ENCODE measurements at regions not wholly inside any gene's neighbourhood (a gene's known extent, or its start where the extent isn't known, plus 50 kb on each side); places are given as distances from the start of the nearest gene placed in this dataset.

GRCh38 chr6:120468486-120468885, 865.8 kb downstream of the TBC1D32 start:
- Histone ChIP-seq H3K4me2 (ENCODE audit: control insufficient read depth, extremely low read depth, insufficient read depth, low read depth, low read length) (no peak overlapping the region), H3K4me3 (ENCODE audit: control insufficient read depth in 2 of 3, extremely low read depth in 1 of 3, insufficient read depth in 2 of 3, low read depth in 1 of 3, low read length in 3 of 3) (no peak overlapping the region), H3K27me3 (ENCODE audit: control insufficient read depth, extremely low read depth, insufficient read depth, low read length) (no peaks in the 10 kb centered on the region), H3K79me2 (ENCODE audit: control insufficient read depth, insufficient read depth, low read length) (no peaks in the 10 kb centered on the region), H4K20me1 (ENCODE audit: control insufficient read depth, extremely low read depth, insufficient read depth, low read length) (no peaks in the 10 kb centered on the region), H3K4me1 (ENCODE audit: control insufficient read depth, extremely low read depth, insufficient read depth, low read length) (no peaks in the 10 kb centered on the region), H3K27ac (ENCODE audit: control insufficient read depth, insufficient read depth, low read length) (no peak overlapping the region), H3K9me3 (ENCODE audit: control insufficient read depth, low read depth, low read length) (no peaks in the 10 kb centered on the region), H3K36me3 (ENCODE audit: control insufficient read depth in 2 of 2, extremely low read depth in 1 of 2, insufficient read depth in 2 of 2, low read length in 2 of 2) (no peaks in the 10 kb centered on the region), H3K9me1 (ENCODE audit: control insufficient read depth, extremely low read depth, insufficient read depth, low read length) (no peaks in the 10 kb centered on the region), H2AFZ (ENCODE audit: control insufficient read depth, low read length) (no peak overlapping the region), H3K9ac (ENCODE audit: control insufficient read depth, extremely low read depth, insufficient read depth, low read length) (no peak overlapping the region)
- FAIRE-seq = no peak
- dilution Hi-C loops (cut with MboI; ENCODE audit: extremely low pct_ligation_motif_present, low sequenced_read_pairs) = no loop called here
- DNase-seq (ENCODE audit: low read depth, low spot score) = no peak
- TF ChIP-seq CTCF (optimal IDR thresholded peaks at IDR 0.05 in 1 of 3, IDR thresholded peaks at IDR 0.05 in 1 of 3, conservative IDR thresholded peaks at IDR 0.05 in 1 of 3; ENCODE audit: extremely low read depth in 1 of 3, insufficient read depth in 2 of 3, low read length in 3 of 3) (no peak), EZH2 (IDR thresholded peaks at IDR 0.05; ENCODE audit: low read length) (no peak)

- Histone ChIP-seq H3K9me3 (ENCODE audit: control insufficient read depth, low read depth, low read length) (no peaks in the 10 kb centered on the region), H3K4me1 (ENCODE audit: control insufficient read depth, extremely low read depth, insufficient read depth, low read length) (no peaks in the 10 kb centered on the region), H3K36me3 (ENCODE audit: control insufficient read depth in 2 of 2, extremely low read depth in 1 of 2, insufficient read depth in 2 of 2, low read length in 2 of 2) (no peaks in the 10 kb centered on the region), H2AFZ (ENCODE audit: control insufficient read depth, low read length) (no peak overlapping the region), H4K20me1 (ENCODE audit: control insufficient read depth, extremely low read depth, insufficient read depth, low read length) (no peaks in the 10 kb centered on the region), H3K27ac (ENCODE audit: control insufficient read depth, insufficient read depth, low read length) (no peak overlapping the region), H3K9ac (ENCODE audit: control insufficient read depth, extremely low read depth, insufficient read depth, low read length) (no peak overlapping the region), H3K27me3 (ENCODE audit: control insufficient read depth, extremely low read depth, insufficient read depth, low read length) (no peaks in the 10 kb centered on the region), H3K4me2 (ENCODE audit: control insufficient read depth, extremely low read depth, insufficient read depth, low read depth, low read length) (no peak overlapping the region), H3K79me2 (ENCODE audit: control insufficient read depth, insufficient read depth, low read length) (no peaks in the 10 kb centered on the region), H3K9me1 (ENCODE audit: control insufficient read depth, extremely low read depth, insufficient read depth, low read length) (no peaks in the 10 kb centered on the region), H3K4me3 (ENCODE audit: control insufficient read depth in 2 of 3, extremely low read depth in 1 of 3, insufficient read depth in 2 of 3, low read depth in 1 of 3, low read length in 3 of 3) (no peak overlapping the region)
- no peak for DNase-seq (ENCODE audit: low read depth, low spot score)
- TF ChIP-seq EZH2 (IDR thresholded peaks at IDR 0.05; ENCODE audit: low read length) = no peak
- TF ChIP-seq CTCF (optimal IDR thresholded peaks at IDR 0.05 in 1 of 3, IDR thresholded peaks at IDR 0.05 in 1 of 3, conservative IDR thresholded peaks at IDR 0.05 in 1 of 3; ENCODE audit: extremely low read depth in 1 of 3, insufficient read depth in 2 of 3, low read length in 3 of 3) = no peak
- no peak for FAIRE-seq
- dilution Hi-C loops (cut with MboI; ENCODE audit: extremely low pct_ligation_motif_present, low sequenced_read_pairs) = no loop called here
These were observed 882.8 kb downstream of the TBC1D32 start for GRCh38 chr6:120451508-120451907.

Data from keratinocyte (primary cell).